GM12875 (cell line): ENCODE measurements at regions not wholly inside any gene's neighbourhood (a gene's known extent, or its start where the extent isn't known, plus 50 kb on each side); places are given as distances from the start of the nearest gene placed in this dataset.

Source experiments
- H3K4me3 ChIP-seq: one replicate; pipeline ENCODE4 v1.5.1; 2011; ENCODE audit warnings: low read depth, low read length, control low read depth
- TF ChIP-seq, protein P1 (sequence below): IDR thresholded peaks from 2 replicates; pipeline ENCODE4 v1.5.1; 2011; ENCODE audit warnings: low read depth, mild to moderate bottlenecking, control low read depth, inconsistent platforms, low read length, moderate library complexity, borderline replicate concordance; ENCODE audit not compliant: insufficient read depth

DNA sequence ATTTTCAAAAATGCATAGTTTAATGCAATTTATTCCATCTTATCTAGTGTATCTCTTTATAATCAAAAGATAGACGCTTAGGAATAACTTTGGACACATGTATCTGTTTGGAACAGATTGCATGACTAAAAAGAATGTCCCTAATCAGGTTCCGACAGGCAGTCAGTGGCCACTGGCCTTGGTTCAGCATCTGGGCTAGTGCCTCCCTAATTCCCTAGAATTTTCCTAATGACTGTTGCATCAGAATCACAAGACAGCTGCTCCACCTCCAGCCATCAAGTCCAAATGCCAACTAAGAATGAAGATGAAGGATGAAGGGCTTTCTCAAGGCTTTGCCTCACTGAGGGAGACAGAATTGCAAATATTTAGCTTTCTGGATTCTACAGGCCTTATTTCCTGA is 173.8 kb downstream of the EFNB2 start:
- TF ChIP-seq, protein P1, sequence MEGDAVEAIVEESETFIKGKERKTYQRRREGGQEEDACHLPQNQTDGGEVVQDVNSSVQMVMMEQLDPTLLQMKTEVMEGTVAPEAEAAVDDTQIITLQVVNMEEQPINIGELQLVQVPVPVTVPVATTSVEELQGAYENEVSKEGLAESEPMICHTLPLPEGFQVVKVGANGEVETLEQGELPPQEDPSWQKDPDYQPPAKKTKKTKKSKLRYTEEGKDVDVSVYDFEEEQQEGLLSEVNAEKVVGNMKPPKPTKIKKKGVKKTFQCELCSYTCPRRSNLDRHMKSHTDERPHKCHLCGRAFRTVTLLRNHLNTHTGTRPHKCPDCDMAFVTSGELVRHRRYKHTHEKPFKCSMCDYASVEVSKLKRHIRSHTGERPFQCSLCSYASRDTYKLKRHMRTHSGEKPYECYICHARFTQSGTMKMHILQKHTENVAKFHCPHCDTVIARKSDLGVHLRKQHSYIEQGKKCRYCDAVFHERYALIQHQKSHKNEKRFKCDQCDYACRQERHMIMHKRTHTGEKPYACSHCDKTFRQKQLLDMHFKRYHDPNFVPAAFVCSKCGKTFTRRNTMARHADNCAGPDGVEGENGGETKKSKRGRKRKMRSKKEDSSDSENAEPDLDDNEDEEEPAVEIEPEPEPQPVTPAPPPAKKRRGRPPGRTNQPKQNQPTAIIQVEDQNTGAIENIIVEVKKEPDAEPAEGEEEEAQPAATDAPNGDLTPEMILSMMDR, result no peak
- H3K4me3 ChIP-seq, result no peak overlapping the region

DNA sequence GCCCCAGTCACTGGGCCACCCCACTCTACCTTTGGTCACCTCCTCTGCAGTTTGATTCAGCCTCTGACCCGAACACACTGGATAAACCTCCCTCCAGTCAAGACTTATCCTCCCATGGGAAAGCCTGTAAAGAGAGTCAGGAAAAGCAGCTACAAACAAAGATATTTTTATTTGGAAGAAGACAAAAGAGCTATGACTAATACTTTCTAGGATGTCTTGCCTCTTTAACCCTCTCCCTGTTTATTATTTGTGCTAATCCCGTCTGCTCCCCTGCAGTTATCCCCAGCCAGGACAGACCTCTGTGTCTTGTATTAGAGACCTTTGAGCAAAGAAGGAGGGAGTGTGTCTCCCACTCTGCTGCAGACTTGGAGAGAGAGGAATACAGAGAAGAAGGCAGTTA is 178.3 kb downstream of the EFNB2 start:
- no peak overlapping the region for H3K4me3 ChIP-seq
- TF ChIP-seq, protein P1, result no peak

DNA sequence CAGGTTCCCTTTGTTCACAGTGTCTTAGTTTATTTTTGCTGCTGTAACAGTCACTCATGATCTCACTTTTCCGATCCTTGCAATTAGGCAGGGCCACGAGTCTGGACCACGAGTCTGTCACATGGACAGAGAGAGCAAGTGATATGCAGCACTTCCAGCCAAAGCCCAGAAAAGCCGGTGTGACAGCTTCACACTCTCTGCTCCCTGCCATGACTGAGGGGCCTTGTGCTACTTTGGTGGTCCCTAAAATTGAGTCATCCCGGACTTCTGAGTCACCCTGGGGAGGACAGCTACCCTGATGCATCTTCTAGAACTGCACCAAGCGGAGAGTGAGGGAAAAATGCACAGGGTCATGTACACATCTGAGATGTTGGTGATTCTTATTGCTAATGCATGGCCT is 179.6 kb downstream of the EFNB2 start:
- H3K4me3 ChIP-seq, result no peak overlapping the region
- TF ChIP-seq, protein P1, result no peak

DNA sequence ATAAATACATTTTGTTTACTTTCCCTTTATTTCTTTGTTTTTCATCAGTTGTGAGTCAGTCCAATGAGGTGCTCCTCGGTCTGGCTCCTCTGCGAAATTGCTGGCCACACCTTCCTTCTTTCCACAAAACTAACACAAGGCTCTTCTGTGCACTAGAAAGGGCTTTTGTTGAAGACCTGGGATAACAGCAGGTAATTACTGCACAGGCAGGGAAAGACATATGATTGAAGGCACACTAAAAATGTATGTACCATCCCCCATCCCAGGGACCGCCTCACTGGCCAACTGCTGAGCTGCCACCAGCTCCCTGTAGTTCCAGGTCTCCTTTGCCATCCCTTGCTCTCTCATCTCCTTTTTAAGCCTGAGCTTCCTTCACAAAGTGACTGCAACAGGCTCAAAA is 180.5 kb downstream of the EFNB2 start:
- TF ChIP-seq, protein P1, result no peak
- H3K4me3 ChIP-seq, result no peak overlapping the region

DNA sequence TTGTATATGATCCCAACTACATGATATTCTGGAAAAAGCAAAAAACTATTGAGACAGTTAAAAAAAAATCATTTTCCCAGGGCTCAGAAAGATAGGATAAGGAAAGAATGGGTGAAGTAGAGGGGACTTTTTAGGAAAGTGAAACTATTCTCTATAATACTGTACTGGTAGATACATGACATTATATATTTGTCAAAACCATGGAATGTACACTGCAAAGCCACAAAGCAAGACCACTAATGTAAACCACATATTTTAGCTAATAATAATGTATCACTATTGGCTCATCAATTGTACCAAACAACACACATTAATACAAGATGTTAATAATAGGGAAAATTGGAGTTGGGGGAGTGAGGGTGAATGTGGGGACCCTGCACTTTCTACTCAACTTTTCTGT is 182.6 kb downstream of the EFNB2 start:
- no peak overlapping the region for H3K4me3 ChIP-seq
- TF ChIP-seq, protein P1, result no peak

DNA sequence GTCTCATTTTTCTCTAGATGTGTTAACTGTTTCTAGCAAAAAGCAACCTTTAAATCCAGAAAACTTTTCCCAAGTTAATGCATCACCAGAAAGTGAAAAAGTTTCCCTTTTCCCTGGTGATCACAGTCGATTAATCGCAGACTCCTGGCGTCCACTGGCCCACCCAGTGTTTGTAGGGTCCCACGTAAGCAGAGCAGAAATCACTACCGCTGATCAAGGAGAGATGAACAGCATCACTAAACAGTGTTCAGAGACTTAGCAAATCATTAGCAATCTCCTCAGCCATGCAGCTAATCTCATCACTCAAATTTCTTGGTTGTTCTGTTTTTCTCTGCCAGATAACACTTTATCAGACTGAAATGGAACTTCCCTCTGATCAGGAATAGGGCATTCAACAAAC is 184.2 kb downstream of the EFNB2 start:
- TF ChIP-seq, protein P1, result no peak
- H3K4me3 ChIP-seq, result no peak overlapping the region

DNA sequence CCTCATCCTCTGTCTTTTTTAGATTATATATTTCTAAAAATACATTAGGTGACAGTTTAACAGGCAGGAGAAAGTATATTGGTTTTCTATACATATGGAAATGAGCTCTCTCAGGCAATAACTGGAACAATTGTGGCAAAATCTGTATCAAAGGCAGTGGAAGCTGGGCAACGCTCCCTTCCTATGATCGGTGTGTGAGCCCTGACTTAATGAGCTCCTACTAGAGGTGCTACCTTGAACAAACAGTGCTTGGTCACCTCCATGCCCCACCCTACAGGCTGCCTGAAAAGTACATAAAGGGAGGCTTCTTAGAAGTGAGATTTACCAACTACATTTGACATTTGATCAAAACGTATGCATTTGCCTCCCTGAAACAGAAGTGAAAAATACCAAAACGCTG is 185.3 kb downstream of the EFNB2 start:
- TF ChIP-seq, protein P1, result no peak
- no peak overlapping the region for H3K4me3 ChIP-seq
